HEK293 (cell line): ENCODE measurements at regions not wholly inside any gene's neighbourhood (a gene's known extent, or its start where the extent isn't known, plus 50 kb on each side); places are given as distances from the start of the nearest gene placed in this dataset.

Experiments used
- CTCF ChIA-PET: fragments of 350-600 bp; formaldehyde crosslinking; extraction: SDS; loops from one replicate; lab custom pipeline; 2021; ENCODE audit warnings: antibody characterized with exemption; lab: Yijun Ruan, JAX
- POLR2A ChIA-PET: fragments of 300-600 bp; formaldehyde crosslinking; extraction: SDS; loops from one replicate; lab custom pipeline; 2020; ENCODE audit warnings: antibody characterized with exemption, inconsistent platforms; lab: Yijun Ruan, JAX
- H3K27ac ChIP-seq: fragments of 200-500 bp; sonication (Bioruptor generic); 2 replicates; pipeline ENCODE4 v1.5.1; 2014; ENCODE audit warnings: low read depth, low read length, control low read depth, inconsistent platforms; ENCODE audit errors: extremely low read depth
- H3K36me3 ChIP-seq, 2 experiments: fragments of 200-500 bp in 1 of 2; sonication (Bioruptor generic) in 1 of 2; 1 replicate in 1 of 2; 2 replicates in 1 of 2; pipeline ENCODE4 v1.5.1; 2014 to 2017; ENCODE audit warnings: inconsistent platforms in 2 of 2, low read length in 2 of 2; ENCODE audit not compliant: control insufficient read depth in 2 of 2, insufficient read depth in 1 of 2
- H3K4me1 ChIP-seq: fragments of 200-500 bp; sonication (Bioruptor generic); 2 replicates; pipeline ENCODE4 v1.5.1; 2014; ENCODE audit warnings: mild to moderate bottlenecking, low read length, inconsistent platforms; ENCODE audit not compliant: control insufficient read depth, insufficient read depth
- H3K4me3 ChIP-seq: 2 replicates; pipeline ENCODE4 v1.5.1; 2011; ENCODE audit warnings: low read depth, mild to moderate bottlenecking, control low read depth, low read length, moderate library complexity
- H3K9me3 ChIP-seq: fragments of 200-500 bp; sonication (Bioruptor generic); 2 replicates; pipeline ENCODE4 v1.5.1; 2014; ENCODE audit warnings: low read depth, low read length, inconsistent platforms; ENCODE audit not compliant: control insufficient read depth, insufficient read depth
- BCL11A ChIP-seq: fragments of 450-650 bp; formaldehyde crosslinking; IDR thresholded peaks from 2 replicates; pipeline ENCODE4 v1.5.1; 2016; ENCODE audit warnings: low read depth, missing biosample characterization, missing genetic modification characterization
- INSM2 ChIP-seq: fragments of 450-650 bp; formaldehyde crosslinking; IDR thresholded peaks from 2 replicates; pipeline ENCODE4 v1.5.1; 2016; ENCODE audit warnings: missing biosample characterization, missing genetic modification characterization
- KLF17 ChIP-seq: fragments of 450-650 bp; formaldehyde crosslinking; IDR thresholded peaks from 2 replicates; pipeline ENCODE4 v1.5.1; 2016; ENCODE audit warnings: missing biosample characterization, missing genetic modification characterization
- KLF8 ChIP-seq: fragments of 450-650 bp; formaldehyde crosslinking; IDR thresholded peaks from 2 replicates; pipeline ENCODE4 v1.5.1; 2016; ENCODE audit warnings: missing biosample characterization, missing genetic modification characterization
- KLF9 ChIP-seq: fragments of 450-650 bp; formaldehyde crosslinking; IDR thresholded peaks from 2 replicates; pipeline ENCODE4 v1.5.1; 2016; ENCODE audit warnings: missing biosample characterization, missing genetic modification characterization, low read depth
- SCRT2 ChIP-seq: fragments of 450-650 bp; formaldehyde crosslinking; IDR thresholded peaks from 2 replicates; pipeline ENCODE4 v1.5.1; 2016; ENCODE audit warnings: missing biosample characterization, missing genetic modification characterization
- SP2 ChIP-seq: fragments of 450-650 bp; formaldehyde crosslinking; IDR thresholded peaks from 2 replicates; pipeline ENCODE4 v1.5.1; 2016; ENCODE audit warnings: missing biosample characterization, missing genetic modification characterization
- TCF7L2 ChIP-seq: IDR thresholded peaks from 2 replicates; pipeline ENCODE4 v1.6.1; 2011; ENCODE audit warnings: low read depth, mild to moderate bottlenecking, inconsistent platforms, low read length, moderate library complexity, borderline replicate concordance
- ZBTB26 ChIP-seq: fragments of 450-650 bp; formaldehyde crosslinking; optimal IDR thresholded peaks from 2 replicates; pipeline ENCODE3; 2016; ENCODE audit warnings: missing biosample characterization, mild to moderate bottlenecking, missing genetic modification characterization
- ZBTB49 ChIP-seq: fragments of 450-650 bp; formaldehyde crosslinking; IDR thresholded peaks from 2 replicates; pipeline ENCODE4 v1.5.1; 2016; ENCODE audit warnings: missing biosample characterization, missing genetic modification characterization, low read depth
- ZBTB8A ChIP-seq: fragments of 450-650 bp; formaldehyde crosslinking; IDR thresholded peaks from 2 replicates; pipeline ENCODE4 v1.5.1; 2016; ENCODE audit warnings: missing biosample characterization, missing genetic modification characterization
- ZEB2 ChIP-seq: fragments of 450-650 bp; formaldehyde crosslinking; IDR thresholded peaks from 2 replicates; pipeline ENCODE4 v1.5.1; 2016; ENCODE audit warnings: missing biosample characterization, missing genetic modification characterization
- ZFP3 ChIP-seq: fragments of 450-650 bp; formaldehyde crosslinking; IDR thresholded peaks from 2 replicates; pipeline ENCODE4 v1.5.1; 2016; ENCODE audit warnings: low read depth, missing biosample characterization, missing genetic modification characterization
- ZNF221 ChIP-seq: fragments of 450-650 bp; formaldehyde crosslinking; IDR thresholded peaks from 2 replicates; pipeline ENCODE4 v1.5.1; 2017; ENCODE audit warnings: missing biosample characterization, missing genetic modification characterization, borderline replicate concordance
- ZNF24 ChIP-seq: fragments of 450-650 bp; formaldehyde crosslinking; IDR thresholded peaks from 2 replicates; pipeline ENCODE4 v1.5.1; 2016; ENCODE audit warnings: missing biosample characterization, missing genetic modification characterization
- ZNF280D ChIP-seq: fragments of 450-650 bp; formaldehyde crosslinking; IDR thresholded peaks from 2 replicates; pipeline ENCODE4 v1.5.1; 2016; ENCODE audit warnings: missing biosample characterization, missing genetic modification characterization
- ZNF366 ChIP-seq: fragments of 450-650 bp; formaldehyde crosslinking; conservative IDR thresholded peaks from 2 replicates; pipeline ENCODE4 v1.5.1; 2016; ENCODE audit warnings: missing biosample characterization, missing genetic modification characterization
- ZNF501 ChIP-seq: fragments of 450-650 bp; formaldehyde crosslinking; IDR thresholded peaks from 2 replicates; pipeline ENCODE4 v1.5.1; 2016; ENCODE audit warnings: missing biosample characterization, missing genetic modification characterization
- ZNF768 ChIP-seq: fragments of 450-650 bp; formaldehyde crosslinking; IDR thresholded peaks from 2 replicates; pipeline ENCODE4 v1.5.1; 2018; ENCODE audit warnings: missing biosample characterization, mild to moderate bottlenecking, missing genetic modification characterization
- ZNF776 ChIP-seq: fragments of 450-650 bp; formaldehyde crosslinking; IDR thresholded peaks from 2 replicates; pipeline ENCODE4 v1.5.0; 2017; ENCODE audit warnings: missing biosample characterization, missing genetic modification characterization, borderline replicate concordance
- ZSCAN5A ChIP-seq: fragments of 450-650 bp; formaldehyde crosslinking; IDR thresholded peaks from 2 replicates; pipeline ENCODE4 v1.5.1; 2016; ENCODE audit warnings: missing biosample characterization, missing genetic modification characterization
- ZXDB ChIP-seq: fragments of 450-650 bp; formaldehyde crosslinking; IDR thresholded peaks from 2 replicates; pipeline ENCODE4 v1.5.1; 2016; ENCODE audit warnings: missing biosample characterization, missing genetic modification characterization

GRCh38 chr6:112663698-112664097 is 316.6 kb downstream of the RFPL4B start:
- no peak for TF ChIP-seq TCF7L2
- no peak for TF ChIP-seq ZNF24
- no peak for TF ChIP-seq ZNF776
- no peak for TF ChIP-seq ZNF280D (tag by site-specific recombination)
- TF ChIP-seq SCRT2 (tag by site-specific recombination), result no peak
- TF ChIP-seq ZXDB (tag by site-specific recombination), result no peak
- TF ChIP-seq KLF17 (tag by site-specific recombination), result no peak
- no peak for TF ChIP-seq ZNF501 (tag by site-specific recombination)
- no peak for TF ChIP-seq ZNF221 (tag by site-specific recombination)
- no peak for TF ChIP-seq ZNF768 (tag by site-specific recombination)
- TF ChIP-seq KLF8 (tag by site-specific recombination), result no peak
- TF ChIP-seq BCL11A (tag by site-specific recombination), result no peak
- no peak for TF ChIP-seq KLF9
- TF ChIP-seq ZNF366 (tag by site-specific recombination), result no peak
- no peak for TF ChIP-seq ZBTB49
- no peak for TF ChIP-seq ZBTB8A (tag by site-specific recombination)
- H3K4me1 ChIP-seq, result no peaks in the 10 kb centered on the region
- H3K27ac ChIP-seq, result no peak overlapping the region
- ChIA-PET CTCF (no interaction called here), POLR2A (no interaction called here)
- H3K4me3 ChIP-seq, result no peak overlapping the region
- H3K36me3 ChIP-seq, result no peaks in the 10 kb centered on the region
- no peaks in the 10 kb centered on the region for H3K9me3 ChIP-seq

GRCh38 chr6:112665114-112665513 is 318.0 kb downstream of the RFPL4B start:
- POLR2A ChIA-PET, result no interaction called here
- H3K4me3 ChIP-seq, result no peak overlapping the region
- no peak for TF ChIP-seq SP2 (tag by site-specific recombination)
- TF ChIP-seq INSM2 (tag by site-specific recombination), result no peak
- no peak for TF ChIP-seq ZFP3 (tag by site-specific recombination)
- no peak for TF ChIP-seq ZBTB26 (tag by site-specific recombination)
- TF ChIP-seq ZSCAN5A (tag by site-specific recombination), result no peak
- TF ChIP-seq ZEB2 (tag by site-specific recombination), result no peak
- CTCF ChIA-PET, result no interaction called here
- no peak overlapping the region for H3K27ac ChIP-seq
- no peaks in the 10 kb centered on the region for H3K36me3 ChIP-seq
- no peaks in the 10 kb centered on the region for H3K4me1 ChIP-seq
- no peaks in the 10 kb centered on the region for H3K9me3 ChIP-seq
